ENCODE measurements at regions not wholly inside any gene's neighbourhood (a gene's known extent, or its start where the extent isn't known, plus 50 kb on each side); places are given as distances from the start of the nearest gene placed in this dataset.

DNA sequence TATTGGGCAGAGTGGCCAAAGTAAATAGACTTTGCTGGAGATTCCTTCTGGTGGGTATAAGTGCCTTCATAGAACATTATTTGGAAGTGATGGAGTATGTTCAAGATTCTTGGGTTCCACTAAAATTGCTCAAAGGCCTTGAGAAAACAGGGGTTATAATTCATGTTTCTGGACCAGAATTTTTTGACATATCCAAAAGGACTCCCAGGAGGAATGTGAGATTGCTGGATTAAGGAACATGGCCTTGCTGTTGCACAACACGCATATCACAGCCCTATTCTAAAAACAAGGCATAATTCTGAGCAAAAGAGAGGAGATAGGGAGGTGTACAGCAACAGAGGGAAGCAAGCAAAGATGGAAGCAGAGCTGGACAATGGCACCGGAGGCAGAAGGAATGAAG lies 111.7 kb upstream of the TNP1 start:
- intact Hi-C loops (cut with micrococcal nuclease) = no loop called here
- Histone ChIP-seq H3K4me2 (replicated peaks; ENCODE audit: low read depth, low read length, poor library complexity, severe bottlenecking) (no peak overlapping the region), H3K36me3 (replicated peaks in 1 of 2; ENCODE audit: control extremely low read depth in 1 of 2, control insufficient read depth in 1 of 2, extremely low read depth in 1 of 2, insufficient read depth in 2 of 2, low read length in 1 of 2) (no peaks in the 10 kb centered on the region), H4K20me1 (ENCODE audit: control insufficient read depth, insufficient read depth, low read length, poor library complexity, severe bottlenecking) (no peaks in the 10 kb centered on the region), H3K9me3 (ENCODE audit: control extremely low read depth in 1 of 3, control insufficient read depth in 2 of 3, insufficient read depth in 1 of 3, low read length in 2 of 3) (peaks cover 0 to 4% (median 0%) of the 10 kb centered on the region in 3 donors), H3K27me3 (replicated peaks in 1 of 4; ENCODE audit: control extremely low read depth in 1 of 4, control insufficient read depth in 3 of 4, insufficient read depth in 4 of 4, low read length in 3 of 4) (peaks cover 0 to 7% (median 2%) of the 10 kb centered on the region in 4 experiments), H2AFZ (ENCODE audit: insufficient read depth, low read depth, low read length, poor library complexity, severe bottlenecking) (no peak overlapping the region), H3K9ac (ENCODE audit: low read length) (no peak overlapping the region), H3K4me3 (ENCODE audit: control extremely low read depth in 1 of 5, extremely low read depth in 1 of 5, insufficient read depth in 1 of 5, low read depth in 2 of 5, low read length in 4 of 5) (no peak overlapping the region), H3K27ac (ENCODE audit: low read length in 2 of 2) (no peak overlapping the region), H3K4me1 (ENCODE audit: control insufficient read depth in 2 of 2, insufficient read depth in 2 of 2, low read length in 2 of 2) (no peaks in the 10 kb centered on the region), H3K79me2 (ENCODE audit: control insufficient read depth, insufficient read depth, low read length) (no peaks in the 10 kb centered on the region)
- Mint-ChIP-seq H3K4me1 (no peaks in the 10 kb centered on the region), H3K27me3 (peaks cover 17% of the 10 kb centered on the region), H3K9me3 (ENCODE audit: insufficient read depth) (no peaks in the 10 kb centered on the region), H3K4me3 (no peak overlapping the region), H3K27ac (no peak overlapping the region)
- no CpG with 5 or more reads among the region's 2 CpGs for WGBS (ENCODE audit: insufficient coverage)
- ATAC-seq (ENCODE audit: low read depth) = no peak
- POLR2A ChIA-PET = no interaction called here
- CTCF ChIA-PET = no interaction called here
- no peak for DNase-seq
- TF ChIP-seq, protein P1, sequence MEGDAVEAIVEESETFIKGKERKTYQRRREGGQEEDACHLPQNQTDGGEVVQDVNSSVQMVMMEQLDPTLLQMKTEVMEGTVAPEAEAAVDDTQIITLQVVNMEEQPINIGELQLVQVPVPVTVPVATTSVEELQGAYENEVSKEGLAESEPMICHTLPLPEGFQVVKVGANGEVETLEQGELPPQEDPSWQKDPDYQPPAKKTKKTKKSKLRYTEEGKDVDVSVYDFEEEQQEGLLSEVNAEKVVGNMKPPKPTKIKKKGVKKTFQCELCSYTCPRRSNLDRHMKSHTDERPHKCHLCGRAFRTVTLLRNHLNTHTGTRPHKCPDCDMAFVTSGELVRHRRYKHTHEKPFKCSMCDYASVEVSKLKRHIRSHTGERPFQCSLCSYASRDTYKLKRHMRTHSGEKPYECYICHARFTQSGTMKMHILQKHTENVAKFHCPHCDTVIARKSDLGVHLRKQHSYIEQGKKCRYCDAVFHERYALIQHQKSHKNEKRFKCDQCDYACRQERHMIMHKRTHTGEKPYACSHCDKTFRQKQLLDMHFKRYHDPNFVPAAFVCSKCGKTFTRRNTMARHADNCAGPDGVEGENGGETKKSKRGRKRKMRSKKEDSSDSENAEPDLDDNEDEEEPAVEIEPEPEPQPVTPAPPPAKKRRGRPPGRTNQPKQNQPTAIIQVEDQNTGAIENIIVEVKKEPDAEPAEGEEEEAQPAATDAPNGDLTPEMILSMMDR (IDR thresholded peaks at IDR 0.05) = no peak
- no peak for TF ChIP-seq EZH2 (IDR thresholded peaks at IDR 0.05; ENCODE audit: borderline replicate concordance, insufficient read depth, low read depth, low read length, poor library complexity, severe bottlenecking)

DNA sequence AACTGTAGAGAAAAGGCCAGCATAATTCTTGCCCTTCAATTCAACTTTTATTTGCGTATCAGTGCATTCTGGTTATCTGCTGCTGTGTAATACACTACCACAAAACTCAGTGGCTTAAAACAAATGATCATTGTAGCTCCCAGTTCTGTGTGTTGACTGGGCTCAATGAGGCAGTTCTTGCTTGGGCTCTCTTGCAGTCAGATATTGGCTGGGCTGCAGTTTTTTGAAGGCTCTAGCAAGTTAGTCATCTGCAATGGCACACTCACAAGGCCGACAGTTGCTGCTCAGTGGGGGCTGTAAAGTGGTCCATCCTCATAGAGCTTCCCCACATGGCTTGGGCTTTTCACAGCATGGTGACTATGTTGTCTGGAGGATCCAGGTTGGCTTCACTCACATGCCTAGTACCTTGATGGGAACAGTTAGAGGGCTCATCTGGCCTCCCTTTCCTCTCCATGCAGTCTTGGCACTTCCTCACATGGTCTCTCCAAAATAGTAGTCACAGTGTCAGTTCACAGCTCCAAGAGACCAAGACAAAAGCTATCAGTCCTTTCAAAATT lies 110.6 kb upstream of the TNP1 start:
- H3K27me3 Mint-ChIP-seq = peaks cover 17% of the 10 kb centered on the region
- no peaks in the 10 kb centered on the region for H3K4me1 Mint-ChIP-seq
- peaks cover 0 to 4% (median 0%) of the 10 kb centered on the region in 3 donors for H3K9me3 ChIP-seq (ENCODE audit: control extremely low read depth in 1 of 3, control insufficient read depth in 2 of 3, insufficient read depth in 1 of 3, low read length in 2 of 3)
- no peak overlapping the region for H3K4me2 ChIP-seq (replicated peaks; ENCODE audit: low read depth, low read length, poor library complexity, severe bottlenecking)
- intact Hi-C loops (cut with micrococcal nuclease) = no loop called here
- 71% methylated on average over 2 of the region's 2 CpGs for WGBS (ENCODE audit: insufficient coverage)
- H3K36me3 ChIP-seq (replicated peaks in 1 of 2; ENCODE audit: control extremely low read depth in 1 of 2, control insufficient read depth in 1 of 2, extremely low read depth in 1 of 2, insufficient read depth in 2 of 2, low read length in 1 of 2) = no peaks in the 10 kb centered on the region
- no peak overlapping the region for H3K9ac ChIP-seq (ENCODE audit: low read length)
- TF ChIP-seq, protein P1 (IDR thresholded peaks at IDR 0.05) = no peak
- no peak for TF ChIP-seq EZH2 (IDR thresholded peaks at IDR 0.05; ENCODE audit: borderline replicate concordance, insufficient read depth, low read depth, low read length, poor library complexity, severe bottlenecking)
- no peaks in the 10 kb centered on the region for H4K20me1 ChIP-seq (ENCODE audit: control insufficient read depth, insufficient read depth, low read length, poor library complexity, severe bottlenecking)
- ChIA-PET CTCF (no interaction called here), POLR2A (no interaction called here)
- H3K4me1 ChIP-seq (ENCODE audit: control insufficient read depth in 2 of 2, insufficient read depth in 2 of 2, low read length in 2 of 2) = no peaks in the 10 kb centered on the region
- H3K27me3 ChIP-seq (replicated peaks in 1 of 4; ENCODE audit: control extremely low read depth in 1 of 4, control insufficient read depth in 3 of 4, insufficient read depth in 4 of 4, low read length in 3 of 4) = peaks cover 0 to 7% (median 2%) of the 10 kb centered on the region in 4 experiments
- no peak for DNase-seq
- ATAC-seq (ENCODE audit: low read depth) = no peak
- H3K9me3 Mint-ChIP-seq (ENCODE audit: insufficient read depth) = no peaks in the 10 kb centered on the region
- no peak overlapping the region for H3K4me3 Mint-ChIP-seq
- H2AFZ ChIP-seq (ENCODE audit: insufficient read depth, low read depth, low read length, poor library complexity, severe bottlenecking) = no peak overlapping the region
- H3K4me3 ChIP-seq (ENCODE audit: control extremely low read depth in 1 of 5, extremely low read depth in 1 of 5, insufficient read depth in 1 of 5, low read depth in 2 of 5, low read length in 4 of 5) = no peak overlapping the region
- H3K27ac Mint-ChIP-seq = no peak overlapping the region
- H3K79me2 ChIP-seq (ENCODE audit: control insufficient read depth, insufficient read depth, low read length) = no peaks in the 10 kb centered on the region
- no peak overlapping the region for H3K27ac ChIP-seq (ENCODE audit: low read length in 2 of 2)
